K562 (cell line): ENCODE measurements at regions not wholly inside any gene's neighbourhood (a gene's known extent, or its start where the extent isn't known, plus 50 kb on each side); places are given as distances from the start of the nearest gene placed in this dataset.

ENCODE experiments used
- ATAC-seq: fragments of 200-7000 bp; cut with Tn5 transposase; 3 replicates; pipeline ENCODE4 v1.9.1; 2020; ENCODE audit warnings: moderate library complexity
- BruUV-seq: library from RNA; stranded (reverse); fragments of 400-500 nt; replicated peaks from 2 replicates; lab custom pipeline; 2021; lab: Mats Ljungman, UMichigan
- CTCF ChIA-PET: fragments of 300-600 bp; formaldehyde crosslinking; extraction: SDS; loops from one replicate; lab custom pipeline; 2021; ENCODE audit warnings: low intra/inter-chr PET ratio; lab: Yijun Ruan, JAX
- POLR2A ChIA-PET: fragments of 300-600, 350-650 bp; sonication (Branson Sonifier 250); formaldehyde crosslinking; extraction: SDS; loops from one replicate; lab custom pipeline; 2021; ENCODE audit warnings: antibody characterized with exemption, inconsistent platforms; lab: Yijun Ruan, JAX
- DNase-seq, 4 experiments: peaks; one replicate each; pipeline versions ENCODE4 v3.0.0 to v3.0.0-alpha.2; 2011 to 2018; ENCODE audit warnings: low spot score in 3 of 4, mixed read lengths in 3 of 4; ENCODE audit errors: extremely low read depth in 1 of 4
- FAIRE-seq: peaks from 2 replicates; lab custom pipeline; 2011; peaks lifted over from hg19 to GRCh38; lab: Jason Lieb, UNC
- H2AFZ ChIP-seq: 2 replicates; pipeline ENCODE4 v1.6.0; 2011; ENCODE audit warnings: low read depth, low read length, control low read depth, inconsistent platforms
- H3K27ac ChIP-seq: fragments of 200-600 bp; 3 replicates; pipeline ENCODE4 v1.8.0; 2011; ENCODE audit warnings: low read depth, mild to moderate bottlenecking, control low read depth, inconsistent platforms, low read length, moderate library complexity, mixed read lengths; ENCODE audit errors: extremely low read depth
- H3K27me3 ChIP-seq, 2 experiments: fragments of 300-600 bp in 1 of 2; 2 replicates in 1 of 2; 3 replicates in 1 of 2; pipeline versions ENCODE4 v1.6.0 to v1.8.0; 2011; ENCODE audit warnings: inconsistent platforms in 2 of 2, low read length in 2 of 2, mild to moderate bottlenecking in 1 of 2, mixed read lengths in 1 of 2, moderate library complexity in 1 of 2; ENCODE audit not compliant: control insufficient read depth in 2 of 2, insufficient read depth in 2 of 2
- H3K36me3 ChIP-seq: fragments of 300-600 bp; 3 replicates; pipeline ENCODE4 v1.8.0; 2011; ENCODE audit warnings: mild to moderate bottlenecking, low read length, inconsistent platforms; ENCODE audit not compliant: control insufficient read depth, insufficient read depth
- H3K4me1 ChIP-seq, 2 experiments: fragments of 200-600 bp in 1 of 2; replicated peaks in 1 of 2; 2 replicates in 1 of 2; 3 replicates in 1 of 2; pipeline versions ENCODE4 v1.5.1 to v1.8.0; 2011; ENCODE audit warnings: inconsistent platforms in 2 of 2, low read length in 2 of 2, mild to moderate bottlenecking in 1 of 2, mixed read lengths in 1 of 2, moderate library complexity in 1 of 2; ENCODE audit not compliant: control insufficient read depth in 2 of 2, insufficient read depth in 2 of 2
- H3K4me2 ChIP-seq: 2 replicates; pipeline ENCODE4 v1.6.1; 2011; ENCODE audit warnings: low read length, control low read depth, inconsistent platforms, mixed read lengths; ENCODE audit not compliant: insufficient read depth
- H3K4me3 ChIP-seq: fragments of 200-600 bp; sonication (generic), shearing (Covaris generic); 2 replicates; pipeline ENCODE4 v1.5.1; 2016; ENCODE audit warnings: control low read depth, inconsistent platforms
- H3K79me2 ChIP-seq: fragments of 200-600 bp; 3 replicates; pipeline ENCODE4 v1.8.0; 2011; ENCODE audit warnings: low read length, inconsistent platforms; ENCODE audit not compliant: control insufficient read depth, insufficient read depth
- H3K9ac ChIP-seq, 2 experiments: 2 replicates each; pipeline versions ENCODE4 v1.6.0 to v1.6.1; 2011; ENCODE audit warnings: low read depth in 2 of 2, low read length in 2 of 2, control low read depth in 1 of 2, inconsistent platforms in 1 of 2, mild to moderate bottlenecking in 1 of 2, mixed read lengths in 1 of 2; ENCODE audit not compliant: insufficient read depth in 1 of 2
- H3K9me1 ChIP-seq: one replicate; pipeline ENCODE4 v1.6.0; 2011; ENCODE audit warnings: inconsistent platforms, mild to moderate bottlenecking, low read length, moderate library complexity; ENCODE audit not compliant: control insufficient read depth, insufficient read depth
- H3K9me3 ChIP-seq: replicated peaks from 2 replicates; pipeline ENCODE4 v1.5.1; 2011; ENCODE audit warnings: low read depth, low read length, inconsistent platforms; ENCODE audit not compliant: control insufficient read depth, insufficient read depth
- H4K20me1 ChIP-seq: replicated peaks from 2 replicates; pipeline ENCODE4 v1.6.1; 2011; ENCODE audit warnings: low read length, inconsistent platforms, mixed read lengths; ENCODE audit not compliant: control insufficient read depth, insufficient read depth
- CLOCK ChIP-seq: fragments of 250-450 bp; sonication (Bioruptor Pico); IDR thresholded peaks from 2 replicates; pipeline ENCODE4 v1.4.0; 2020; ENCODE audit warnings: mild to moderate bottlenecking, moderate library complexity, borderline replicate concordance
- COPS2 ChIP-seq: fragments of 450-650 bp; conservative IDR thresholded peaks from 2 replicates; pipeline ENCODE4 v1.6.1; 2016; ENCODE audit warnings: mild to moderate bottlenecking, moderate library complexity
- EWSR1 ChIP-seq: fragments of 450-650 bp; IDR thresholded peaks from 2 replicates; pipeline ENCODE4 v1.6.1; 2018; ENCODE audit warnings: borderline replicate concordance, mild to moderate bottlenecking, low read depth, moderate library complexity; ENCODE audit not compliant: partially characterized antibody
- IRF9 ChIP-seq: fragments of 450-650 bp; IDR thresholded peaks from 2 replicates; pipeline ENCODE4 v1.6.1; 2016; ENCODE audit warnings: missing biosample characterization, missing genetic modification characterization
- JUND ChIP-seq, 2 experiments: IDR thresholded peaks; 2 replicates in 1 of 2; 3 replicates in 1 of 2; pipeline ENCODE4 v1.6.1; 2011; ENCODE audit warnings: borderline replicate concordance in 2 of 2, low read depth in 2 of 2, low read length in 2 of 2, improper control_type of control experiment in 1 of 2, missing biosample characterization in 1 of 2, missing genetic modification characterization in 1 of 2, missing genetic modification reagents in 1 of 2
- MEF2A ChIP-seq: IDR thresholded peaks from 2 replicates; pipeline ENCODE4 v1.6.1; 2011; ENCODE audit warnings: low read depth, mild to moderate bottlenecking, low read length, moderate library complexity; ENCODE audit not compliant: control insufficient read depth
- SRSF3 ChIP-seq: fragments of 200-400 bp; formaldehyde crosslinking; IDR thresholded peaks from 2 replicates; pipeline ENCODE4 v1.6.1; 2016; ENCODE audit warnings: mild to moderate bottlenecking, low read length, moderate library complexity; ENCODE audit not compliant: insufficient read depth
- U2AF2 ChIP-seq: fragments of 200-400 bp; formaldehyde crosslinking; optimal IDR thresholded peaks from 2 replicates; pipeline ENCODE3; 2017; ENCODE audit warnings: low read depth, mild to moderate bottlenecking, low read length
- ZEB2 ChIP-seq: fragments of 450-650 bp; IDR thresholded peaks from 2 replicates; pipeline ENCODE4 v1.6.1; 2016
- ZNF239 ChIP-seq: fragments of 250-450 bp; sonication (Bioruptor Pico); IDR thresholded peaks from 2 replicates; pipeline ENCODE4 v1.4.0; 2020; ENCODE audit warnings: mild to moderate bottlenecking
- ZNF589 ChIP-seq: fragments of 200-800 bp; sonication (Bioruptor generic); IDR thresholded peaks from 2 replicates; pipeline ENCODE4 v1.6.1; 2016; ENCODE audit warnings: low read depth, missing genetic modification characterization, missing compliant biosample characterization
- ZNF695 ChIP-seq: fragments of 450-650 bp; formaldehyde crosslinking; IDR thresholded peaks from 2 replicates; pipeline ENCODE4 v1.4.0; 2020; ENCODE audit warnings: mild to moderate bottlenecking, moderate library complexity
- WGBS: fragments of 100-300 bp; shearing (Covaris generic); methylation state at CpG from one replicate; pipeline ENCODE4 v1.1.6; 2016; ENCODE audit warnings: low coverage, mixed read lengths; ENCODE audit not compliant: insufficient coverage; ENCODE audit errors: missing lambda C conversion rate; 5-methylcytosine and 5-hydroxymethylcytosine counted together
- in situ Hi-C: fragments of 300-500 bp; cut with MboI; formaldehyde crosslinking; loops from 4 replicates; pipeline ENCODE4 v1.15.0; 2018; ENCODE audit warnings: inconsistent platforms, mixed read lengths
- intact Hi-C: fragments of 100-400 bp; cut with micrococcal nuclease; formaldehyde crosslinking; loops from 2 replicates; pipeline ENCODE4 v1.14.2; 2022

DNA sequence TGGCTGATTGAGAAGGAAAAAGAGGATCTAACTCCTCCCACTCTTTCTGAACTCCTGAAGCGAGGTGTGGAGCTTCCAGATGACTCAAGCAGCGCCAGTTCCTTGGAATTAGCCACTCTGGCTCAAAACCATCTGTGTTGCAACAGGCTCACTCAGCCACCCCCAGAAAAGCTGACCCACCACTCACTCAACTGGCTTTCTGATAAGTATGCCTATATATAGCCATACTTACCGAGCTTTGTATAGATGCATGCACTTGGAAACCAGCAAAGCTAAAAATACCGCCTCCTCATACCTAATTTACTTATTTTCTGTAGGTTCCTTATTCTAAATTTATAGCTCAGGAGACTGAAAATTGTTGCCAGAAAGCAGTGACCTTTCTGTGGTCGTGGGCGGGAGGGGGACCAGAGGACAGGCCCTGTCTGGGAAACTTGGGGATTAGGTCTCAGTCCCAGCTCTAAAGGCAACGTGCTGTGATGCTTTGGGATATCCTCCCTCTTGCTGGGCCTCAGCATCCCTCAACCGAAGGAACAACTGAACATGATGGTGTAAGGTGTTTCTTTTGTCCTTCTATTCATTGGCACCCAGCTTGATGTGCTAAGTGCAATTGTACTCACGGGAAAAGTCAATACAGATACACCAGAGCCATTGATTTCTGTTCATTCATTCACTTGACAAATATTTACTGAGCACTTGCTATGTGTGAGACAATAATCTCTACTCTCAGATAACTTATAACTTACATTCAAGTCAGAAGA, 65.7 kb downstream of the NENF start (continued):
- TF ChIP-seq CLOCK (no peak), ZNF695 (no peak), JUND (IDR thresholded peaks at IDR 0.05; ENCODE audit: borderline replicate concordance, low read depth, low read length) (peak; percentile 53; the same call in 1 of the 2 replicates), JUND (tag; IDR thresholded peaks at IDR 0.05; ENCODE audit: borderline replicate concordance, low read depth, low read length) (no peak), MEF2A (0 out of 2 replicates have a peak, but pooled peaks have one; percentile 61)
- TF ChIP-seq, all 486 proteins: peak for 12

- TF ChIP-seq EWSR1: no peak
- no peak for TF ChIP-seq SRSF3
- TF ChIP-seq COPS2: no peak
- no peak for TF ChIP-seq ZNF589 (CRISPR knock-in tag)
- no peak for TF ChIP-seq U2AF2
- TF ChIP-seq ZNF239 (CRISPR knock-in tag): no peak
- TF ChIP-seq ZEB2: no peak
- no peak for TF ChIP-seq IRF9 (tag)
- H3K9me3 ChIP-seq: no peaks in the 10 kb centered on the region
- no peak overlapping the region for H3K4me3 ChIP-seq
- H3K4me2 ChIP-seq: no peak overlapping the region
- no TSS peak for BruUV-seq
- H3K9ac ChIP-seq: no peak overlapping the region
- no peak overlapping the region for H3K27ac ChIP-seq
- ATAC-seq (no peak), FAIRE-seq (no peak), DNase-seq (no peak)
- peaks cover 3% of the 10 kb centered on the region for H3K9me1 ChIP-seq
- peaks cover 31 to 64% of the 10 kb centered on the region in 2 experiments for H3K27me3 ChIP-seq
- ChIA-PET POLR2A (interaction anchor here (0.6 to 0.9 kb wide), 3 partner anchors 9 to 49 kb away, joined by 3 read pairs; no protein-coding TSS in a partner anchor), CTCF (interaction anchor here (0.5 kb wide), 1 partner anchor 1064 kb away, joined by 3 read pairs; no protein-coding TSS in a partner anchor)
- intact Hi-C loops (no loop called here), in situ Hi-C loops (no loop called here)
- H4K20me1 ChIP-seq: no peaks in the 10 kb centered on the region
- peaks cover 0 to 6% of the 10 kb centered on the region in 2 experiments; a peak in 3 of 5 replicates for H3K4me1 ChIP-seq
- H2AFZ ChIP-seq: no peak overlapping the region
- no peaks in the 10 kb centered on the region for H3K36me3 ChIP-seq
- H3K79me2 ChIP-seq: no peaks in the 10 kb centered on the region
- 8% methylated on average over 6 of the region's 6 CpGs for WGBS
Observed at GRCh38 chr1:212500351-212500750, 67.6 kb downstream of the NENF start.
